ENCODE measurements at regions not wholly inside any gene's neighbourhood (a gene's known extent, or its start where the extent isn't known, plus 50 kb on each side); places are given as distances from the start of the nearest gene placed in this dataset.

- TF ChIP-seq POLR2A (IDR thresholded peaks at IDR 0.05): no peak
- TF ChIP-seq POLR2AphosphoS5 (IDR thresholded peaks at IDR 0.05): no peak
- no peak for TF ChIP-seq EP300 (IDR thresholded peaks at IDR 0.05; ENCODE audit: low read depth)
- TF ChIP-seq CTCF (IDR thresholded peaks at IDR 0.05): no peak
- H3K27ac ChIP-seq: no peak overlapping the region
- H3K36me3 ChIP-seq: no peaks in the 10 kb centered on the region
- 94 to 100% methylated on average over 1 to 12 of the region's 12 CpGs for WGBS, 2 donors (ENCODE audit: low coverage in 1 of 2)
- H3K4me1 ChIP-seq: peaks cover 28 to 44% (median 35%) of the 10 kb centered on the region in 4 donors
- no peaks in the 10 kb centered on the region for H3K27me3 ChIP-seq
- in situ Hi-C loops (cut with MboI; ENCODE audit: low pct_ligation_motif_present in 1 of 4, low pct_unique_long_range_greater_than_20kb in 1 of 4, low sequenced_read_pairs in 3 of 4) (no loop called here), intact Hi-C loops (cut with DNase I; ENCODE audit: low total_unique reads) (no loop called here)
- no peak for DNase-seq
- H3K4me3 ChIP-seq: no peak overlapping the region
- H3K9me3 ChIP-seq: no peaks in the 10 kb centered on the region
These were observed 213.9 kb downstream of the TOMM20 start for GRCh38 chr1:234914606-234915290.

- TF ChIP-seq CTCF (IDR thresholded peaks at IDR 0.05) (no peak), POLR2A (IDR thresholded peaks at IDR 0.05) (no peak)
- Histone ChIP-seq H3K9me3 (no peaks in the 10 kb centered on the region), H3K36me3 (no peaks in the 10 kb centered on the region), H3K4me3 (no peak overlapping the region), H3K4me1 (peaks cover 25 to 37% (median 30%) of the 10 kb centered on the region in 4 donors), H3K27ac (no peak overlapping the region), H3K27me3 (no peaks in the 10 kb centered on the region)
- WGBS, 2 donors (ENCODE audit: low coverage in 1 of 2): 95 to 96% methylated on average over 5 to 11 of the region's 11 CpGs
- in situ Hi-C loops (cut with MboI; ENCODE audit: low pct_ligation_motif_present in 1 of 4, low pct_unique_long_range_greater_than_20kb in 1 of 4, low sequenced_read_pairs in 3 of 4) (no loop called here), intact Hi-C loops (cut with DNase I; ENCODE audit: low total_unique reads) (no loop called here)
- no peak for DNase-seq
These were observed 214.9 kb downstream of the TOMM20 start for GRCh38 chr1:234913771-234914170.

GRCh38 chr1:234913278-234913649 lies 215.4 kb downstream of the TOMM20 start:
- no peak overlapping the region for H3K4me3 ChIP-seq
- H3K9me3 ChIP-seq: no peaks in the 10 kb centered on the region
- intact Hi-C loops (cut with DNase I; ENCODE audit: low total_unique reads) (no loop called here), in situ Hi-C loops (cut with MboI; ENCODE audit: low pct_ligation_motif_present in 1 of 4, low pct_unique_long_range_greater_than_20kb in 1 of 4, low sequenced_read_pairs in 3 of 4) (no loop called here)
- TF ChIP-seq POLR2AphosphoS5 (IDR thresholded peaks at IDR 0.05) (no peak), POLR2A (IDR thresholded peaks at IDR 0.05) (no peak), EP300 (IDR thresholded peaks at IDR 0.05; ENCODE audit: low read depth) (no peak), CTCF (IDR thresholded peaks at IDR 0.05) (no peak)
- H3K27ac ChIP-seq: peak overlapping the region; percentile 5 to 41 (median 28)
- 79 to 82% methylated on average over 3 to 8 of the region's 8 CpGs for WGBS, 2 donors (ENCODE audit: low coverage in 1 of 2)
- no peaks in the 10 kb centered on the region for H3K36me3 ChIP-seq
- peaks cover 24 to 37% (median 30%) of the 10 kb centered on the region in 4 donors for H3K4me1 ChIP-seq
- no peak for DNase-seq
- no peaks in the 10 kb centered on the region for H3K27me3 ChIP-seq

GRCh38 chr1:234912548-234913277 lies 215.9 kb downstream of the TOMM20 start:
- no peaks in the 10 kb centered on the region for H3K36me3 ChIP-seq
- DNase-seq: no peak
- intact Hi-C loops (cut with DNase I; ENCODE audit: low total_unique reads) (no loop called here), in situ Hi-C loops (cut with MboI; ENCODE audit: low pct_ligation_motif_present in 1 of 4, low pct_unique_long_range_greater_than_20kb in 1 of 4, low sequenced_read_pairs in 3 of 4) (no loop called here)
- TF ChIP-seq POLR2A (IDR thresholded peaks at IDR 0.05) (no peak), CTCF (IDR thresholded peaks at IDR 0.05) (no peak), EP300 (IDR thresholded peaks at IDR 0.05; ENCODE audit: low read depth) (no peak)
- H3K4me3 ChIP-seq: no peak overlapping the region
- no peaks in the 10 kb centered on the region for H3K27me3 ChIP-seq
- peaks cover 20 to 37% (median 29%) of the 10 kb centered on the region in 4 donors for H3K4me1 ChIP-seq
- no peaks in the 10 kb centered on the region for H3K9me3 ChIP-seq
- WGBS, 2 donors (ENCODE audit: low coverage in 1 of 2): 63 to 71% methylated on average over 4 to 9 of the region's 9 CpGs
- peak overlapping the region; percentile 5 to 41 (median 28) for H3K27ac ChIP-seq

All from transverse colon (tissue), 4 donors.